ENCODE measurements at regions not wholly inside any gene's neighbourhood (a gene's known extent, or its start where the extent isn't known, plus 50 kb on each side); places are given as distances from the start of the nearest gene placed in this dataset.
A peak's percentile ranks its signal among the peaks of the same experiment; 100 is the strongest.
"Not testable (repeated sequence)": the region's sequence is repeated elsewhere in the genome, so short reads cannot be mapped to it uniquely, and the experiment has no call there.

- Histone ChIP-seq H3K4me1 (peaks cover 0 to 6% (median 0%) of the 10 kb centered on the region in 12 donors), H3K4me3 (no peak overlapping the region), H3K27ac (no peak overlapping the region), H3K9me3 (no peaks in the 10 kb centered on the region), H3K27me3 (no peaks in the 10 kb centered on the region), H3K36me3 (no peaks in the 10 kb centered on the region)
- 78 to 85% (median 83%) methylated on average over 10 of the region's 10 CpGs for WGBS, 4 donors
- peak in 1 of 5 donors; percentile 9 for DNase-seq
- intact Hi-C loops (cut with DNase I): loop anchor here in 1 of 10 donors (5.0 kb wide), 1 partner anchor 138 kb away; no protein-coding TSS in a partner anchor
- TF ChIP-seq POLR2A (IDR thresholded peaks at IDR 0.05) (no peak), CTCF (IDR thresholded peaks at IDR 0.05) (no peak)
- ATAC-seq: no peak
These were observed 310.9 kb downstream of the ADGRD1 start for GRCh38 chr12:131264635-131265034.

GRCh38 chr12:131266591-131267467 lies 313.1 kb downstream of the ADGRD1 start:
- 80 to 81% (median 80%) methylated on average over 18 to 19 of the region's 19 CpGs for WGBS, 4 donors
- intact Hi-C loops (cut with DNase I): loop anchor here in 4 of 10 donors (2.0 to 5.0 kb wide), 2 partner anchors 135 to 136 kb away; no protein-coding TSS in a partner anchor
- DNase-seq: peak in 1 of 5 donors; percentile 18

GRCh38 chr12:131267576-131267975 lies 313.9 kb downstream of the ADGRD1 start:
- intact Hi-C loops (cut with DNase I): loop anchor here in 4 of 10 donors (2.0 to 5.0 kb wide), 2 partner anchors 135 kb away; no protein-coding TSS in a partner anchor
- DNase-seq (peak in 1 of 5 donors; percentile 11), ATAC-seq (no peak)
- Histone ChIP-seq H3K27me3 (no peaks in the 10 kb centered on the region), H3K4me1 (peaks cover 0 to 6% (median 0%) of the 10 kb centered on the region in 12 donors), H3K4me3 (no peak overlapping the region), H3K27ac (peak overlapping the region in 2 of 12 donors; percentile 14 to 47), H3K36me3 (no peaks in the 10 kb centered on the region), H3K9me3 (no peaks in the 10 kb centered on the region)
- TF ChIP-seq POLR2A (IDR thresholded peaks at IDR 0.05) (no peak), CTCF (IDR thresholded peaks at IDR 0.05) (no peak)
- WGBS, 4 donors: 87 to 97% (median 93%) methylated on average over 3 of the region's 3 CpGs

More at GRCh38 chr12:131266591-131267467, 313.1 kb downstream of the ADGRD1 start:
- Histone ChIP-seq H3K4me3 (no peak overlapping the region), H3K4me1 (peaks cover 0 to 6% (median 0%) of the 10 kb centered on the region in 12 donors), H3K27ac (no peak overlapping the region), H3K9me3 (no peaks in the 10 kb centered on the region), H3K27me3 (no peaks in the 10 kb centered on the region), H3K36me3 (no peaks in the 10 kb centered on the region)
- no peak for TF ChIP-seq CTCF (IDR thresholded peaks at IDR 0.05)
- TF ChIP-seq POLR2A (IDR thresholded peaks at IDR 0.05): no peak
- no peak for ATAC-seq

GRCh38 chr12:131268123-131268522 lies 314.4 kb downstream of the ADGRD1 start:
- not testable (repeated sequence) for H3K9me3 ChIP-seq, H3K27me3 ChIP-seq, H3K4me1 ChIP-seq, H3K36me3 ChIP-seq, H3K4me3 ChIP-seq
- DNase-seq: peak in 4 of 5 donors; percentile 40 to 74 (median 58)
- peak overlapping the region in 2 of 12 donors; percentile 21 to 47 for H3K27ac ChIP-seq
- 23 to 80% (median 69%) methylated on average over 1 to 7 of the region's 7 CpGs for WGBS, 4 donors
- intact Hi-C loops (cut with DNase I): loop anchor here in 1 of 10 donors (5.0 kb wide), 1 partner anchor 134 kb away; no protein-coding TSS in a partner anchor
- peak; percentile 73 to 95 (median 86) for ATAC-seq

- H3K9me3 ChIP-seq, ATAC-seq, DNase-seq, H3K4me3 ChIP-seq, H3K36me3 ChIP-seq, H3K27me3 ChIP-seq, H3K4me1 ChIP-seq: not testable (repeated sequence)
- intact Hi-C loops (cut with DNase I): loop anchor here in 1 of 10 donors (5.0 kb wide), 1 partner anchor 134 kb away; no protein-coding TSS in a partner anchor
- peak overlapping the region in 1 of 12 donors; percentile 21 for H3K27ac ChIP-seq
- WGBS, 4 donors: 70 to 94% (median 80%) methylated on average over 2 to 4 of the region's 4 CpGs
These were observed 314.9 kb downstream of the ADGRD1 start for GRCh38 chr12:131268571-131268970.
